ENCODE measurements at regions not wholly inside any gene's neighbourhood (a gene's known extent, or its start where the extent isn't known, plus 50 kb on each side); places are given as distances from the start of the nearest gene placed in this dataset.
A peak's percentile ranks its signal among the peaks of the same experiment; 100 is the strongest.

- no peaks in the 10 kb centered on the region for H3K79me2 ChIP-seq (ENCODE audit: control insufficient read depth in 1 of 2, insufficient read depth in 2 of 2, low read length in 2 of 2)
- no peak overlapping the region for H3K23ac ChIP-seq (ENCODE audit: insufficient read length)
- H3K79me1 ChIP-seq (ENCODE audit: low read depth, low read length): no peaks in the 10 kb centered on the region
- H4K91ac ChIP-seq (replicated peaks; ENCODE audit: insufficient read length, low read length): peak overlapping the region; percentile 26
- H4K8ac ChIP-seq (ENCODE audit: extremely low read depth, insufficient read depth, low read length): peak overlapping the region; percentile 4; the same call in 1 of the 2 replicates
- WGBS, 2 experiments (ENCODE audit: extremely low coverage in 1 of 2, insufficient coverage in 1 of 2, insufficient read length in 1 of 2, insufficient replicate concordance in 2 of 2, low coverage in 1 of 2, low lambda C conversion rate in 2 of 2, missing lambda C conversion rate in 1 of 2): 91% methylated on average over 6 of the region's 6 CpGs; no CpG with 5 or more reads in 1 of the 2 experiments
- no peak overlapping the region for H2BK15ac ChIP-seq (ENCODE audit: low read length)
- H3K9me3 ChIP-seq (ENCODE audit: insufficient read depth in 2 of 2, low read depth in 1 of 2, low read length in 1 of 2): no peaks in the 10 kb centered on the region
- H2BK5ac ChIP-seq (ENCODE audit: low read depth, low read length): no peak overlapping the region
- no peak overlapping the region for H3K27ac ChIP-seq (ENCODE audit: low read depth, low read length)
- no peak overlapping the region for H3K4me3 ChIP-seq (ENCODE audit: extremely low read depth in 1 of 4, insufficient read depth in 2 of 4, low read depth in 3 of 4, low read length in 4 of 4)
- no peak overlapping the region for H3K4me2 ChIP-seq (ENCODE audit: insufficient read depth in 1 of 2, low read depth in 2 of 2, low read length in 2 of 2)
- H2BK120ac ChIP-seq (replicated peaks; ENCODE audit: low read depth, low read length): no peak overlapping the region
- no peak overlapping the region for H3K56ac ChIP-seq (replicated peaks; ENCODE audit: insufficient read length, low read depth, low read length)
- no peak overlapping the region for H3K14ac ChIP-seq (ENCODE audit: insufficient read length)
- H2BK12ac ChIP-seq (ENCODE audit: low read depth, low read length): no peak overlapping the region
- H3K4ac ChIP-seq (replicated peaks; ENCODE audit: insufficient read length, low read depth, low read length): no peak overlapping the region
- H2AFZ ChIP-seq (ENCODE audit: low read length): no peak overlapping the region
- H4K5ac ChIP-seq (ENCODE audit: insufficient read length, low read depth, low read length): no peak overlapping the region
- H3K27me3 ChIP-seq (replicated peaks in 1 of 4; ENCODE audit: control insufficient read depth in 3 of 4, extremely low read depth in 1 of 4, insufficient read depth in 3 of 4, low read length in 3 of 4): no peaks in the 10 kb centered on the region
- H3K9ac ChIP-seq (replicated peaks in 1 of 4; ENCODE audit: extremely low read depth in 1 of 4, low read depth in 3 of 4, low read length in 3 of 4): no peak overlapping the region
- H3K18ac ChIP-seq (ENCODE audit: extremely low read depth, low read length): no peak overlapping the region; the same call in 1 of the 2 replicates
- no peak overlapping the region for H2AK5ac ChIP-seq (ENCODE audit: low read depth, low read length)
- CTCF ChIA-PET (ENCODE audit: partially characterized antibody): interaction anchor here (1.2 to 1.8 kb wide), 2 partner anchors 71 to 237 kb away, joined by 4 read pairs; no protein-coding TSS in a partner anchor
- no peak for TF ChIP-seq PHF8 (conservative IDR thresholded peaks at IDR 0.05; ENCODE audit: low read depth, low read length)
- no peak for TF ChIP-seq SP4 (IDR thresholded peaks at IDR 0.05; ENCODE audit: low read length)
- peaks cover 0 to 7% (median 2%) of the 10 kb centered on the region in 4 experiments; a peak in 4 of 7 replicates for H3K4me1 ChIP-seq (replicated peaks in 1 of 4; ENCODE audit: control insufficient read depth in 3 of 4, insufficient read depth in 4 of 4, low read length in 3 of 4)
- no peak overlapping the region for H2BK20ac ChIP-seq (ENCODE audit: low read length)
- H3K36me3 ChIP-seq (ENCODE audit: control insufficient read depth in 2 of 4, insufficient read depth in 4 of 4, low read length in 3 of 4): no peaks in the 10 kb centered on the region
- POLR2A ChIA-PET (ENCODE audit: partially characterized antibody): interaction anchor here (1.1 to 1.5 kb wide), 2 partner anchors 10 to 12 kb away, joined by 3 read pairs; no protein-coding TSS in a partner anchor
- no peaks in the 10 kb centered on the region for H3K23me2 ChIP-seq (ENCODE audit: low read depth, low read length)
- H4K20me1 ChIP-seq (replicated peaks in 1 of 2; ENCODE audit: control insufficient read depth in 1 of 2, insufficient read depth in 2 of 2, low read length in 2 of 2): no peaks in the 10 kb centered on the region
- DNase-seq (ENCODE audit: low read depth in 1 of 2, low spot score in 2 of 2): no peak
- no peak for FAIRE-seq
Measured at GRCh38 chr17:36863131-36863530, 74.1 kb upstream of the LHX1 start.
